ENCODE measurements at regions not wholly inside any gene's neighbourhood (a gene's known extent, or its start where the extent isn't known, plus 50 kb on each side); places are given as distances from the start of the nearest gene placed in this dataset.

- TF ChIP-seq CTCF (IDR thresholded peaks at IDR 0.05) (peak in 1 of 2 donors; percentile 11), POLR2A (IDR thresholded peaks at IDR 0.05) (no peak), EP300 (IDR thresholded peaks at IDR 0.05) (no peak), POLR2AphosphoS5 (IDR thresholded peaks at IDR 0.05) (no peak)
Observed at GRCh38 chr13:94800423-94800822, 88.1 kb upstream of the SOX21 start.

All from suprapubic skin (tissue), 4 donors.